ENCODE measurements at regions not wholly inside any gene's neighbourhood (a gene's known extent, or its start where the extent isn't known, plus 50 kb on each side); places are given as distances from the start of the nearest gene placed in this dataset.

DNA sequence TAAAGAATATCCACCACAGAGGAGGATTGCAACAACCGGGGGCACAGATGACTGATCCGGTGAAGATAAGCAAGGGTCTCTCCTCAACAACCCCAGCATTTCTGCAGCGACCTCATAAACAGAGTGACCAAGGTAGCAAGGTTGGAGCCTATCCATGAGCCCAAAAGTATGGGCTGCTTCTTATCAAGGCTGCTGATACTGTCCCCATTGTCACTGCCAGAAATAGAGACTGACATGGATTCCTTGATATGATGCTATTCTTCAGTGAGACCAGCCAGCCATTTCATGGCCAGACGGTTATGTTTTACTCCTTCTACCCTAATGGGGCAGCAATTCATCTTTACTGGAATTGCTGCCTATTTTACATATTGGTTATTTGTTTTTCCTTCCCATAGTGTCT, 61.9 kb upstream of the ARHGAP5 start:
- Histone ChIP-seq H3K27ac (ENCODE audit: extremely low read depth, low read depth, low read length) (no peak overlapping the region), H3K79me2 (ENCODE audit: control insufficient read depth, insufficient read depth, low read length) (no peaks in the 10 kb centered on the region), H3K4me1 (replicated peaks in 1 of 2; ENCODE audit: control insufficient read depth in 2 of 2, insufficient read depth in 2 of 2, low read length in 2 of 2) (peaks cover 0 to 11% of the 10 kb centered on the region in 2 experiments; a peak in 3 of 5 replicates), H3K9me3 (replicated peaks; ENCODE audit: control insufficient read depth, insufficient read depth, low read depth, low read length) (no peaks in the 10 kb centered on the region), H3K4me3 (no peak overlapping the region), H4K20me1 (replicated peaks; ENCODE audit: control insufficient read depth, insufficient read depth, low read length) (no peaks in the 10 kb centered on the region), H3K9me1 (ENCODE audit: control insufficient read depth, insufficient read depth, low read length) (no peaks in the 10 kb centered on the region), H2AFZ (ENCODE audit: low read depth, low read length) (no peak overlapping the region), H3K9ac (ENCODE audit: insufficient read depth in 1 of 2, low read depth in 2 of 2, low read length in 2 of 2) (no peak overlapping the region), H3K36me3 (ENCODE audit: control insufficient read depth, insufficient read depth, low read length) (no peaks in the 10 kb centered on the region), H3K27me3 (ENCODE audit: control insufficient read depth in 2 of 2, insufficient read depth in 2 of 2, low read length in 2 of 2) (no peaks in the 10 kb centered on the region), H3K4me2 (ENCODE audit: insufficient read depth, low read length) (no peak overlapping the region)
- in situ Hi-C loops (cut with MboI): no loop called here
- no TSS peak for BruUV-seq (replicated peaks)
- POLR2A ChIA-PET: no interaction called here
- DNase-seq (ENCODE audit: extremely low read depth in 1 of 4, low spot score in 3 of 4) (no peak), ATAC-seq (no peak), FAIRE-seq (no peak)
- intact Hi-C loops (cut with micrococcal nuclease): no loop called here
- CTCF ChIA-PET (ENCODE audit: low intra/inter-chr PET ratio): no interaction called here
- WGBS (ENCODE audit: insufficient coverage, low coverage, missing lambda C conversion rate): 17% methylated on average over 4 of the region's 4 CpGs
- TF ChIP-seq TAF7 (tag; IDR thresholded peaks at IDR 0.05) (no peak), SRSF3 (IDR thresholded peaks at IDR 0.05; ENCODE audit: insufficient read depth, low read length) (no peak), TRIM28 (IDR thresholded peaks at IDR 0.05) (no peak), FOS (IDR thresholded peaks at IDR 0.05; ENCODE audit: extremely low read depth, insufficient read length) (no peak), ZNF76 (CRISPR knock-in tag; IDR thresholded peaks at IDR 0.05; ENCODE audit: borderline replicate concordance) (no peak), ZNF224 (CRISPR knock-in tag; IDR thresholded peaks at IDR 0.05) (no peak), SRSF9 (IDR thresholded peaks at IDR 0.05; ENCODE audit: borderline replicate concordance, low read depth, low read length) (no peak), HNRNPLL (IDR thresholded peaks at IDR 0.05; ENCODE audit: low read depth, low read length, poor library complexity, severe bottlenecking) (no peak), DMBX1 (CRISPR knock-in tag; IDR thresholded peaks at IDR 0.05; ENCODE audit: borderline replicate concordance) (no peak), SMARCC2 (IDR thresholded peaks at IDR 0.05; ENCODE audit: low read depth) (no peak), TCF3 (CRISPR knock-in tag; IDR thresholded peaks at IDR 0.05) (no peak), ZEB2 (IDR thresholded peaks at IDR 0.05) (no peak), ZNF24 (IDR thresholded peaks at IDR 0.05) (no peak)
- TF ChIP-seq, protein P1, sequence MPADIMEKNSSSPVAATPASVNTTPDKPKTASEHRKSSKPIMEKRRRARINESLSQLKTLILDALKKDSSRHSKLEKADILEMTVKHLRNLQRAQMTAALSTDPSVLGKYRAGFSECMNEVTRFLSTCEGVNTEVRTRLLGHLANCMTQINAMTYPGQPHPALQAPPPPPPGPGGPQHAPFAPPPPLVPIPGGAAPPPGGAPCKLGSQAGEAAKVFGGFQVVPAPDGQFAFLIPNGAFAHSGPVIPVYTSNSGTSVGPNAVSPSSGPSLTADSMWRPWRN (IDR thresholded peaks at IDR 0.05; ENCODE audit: low read depth): no peak
- TF ChIP-seq, protein P2, sequence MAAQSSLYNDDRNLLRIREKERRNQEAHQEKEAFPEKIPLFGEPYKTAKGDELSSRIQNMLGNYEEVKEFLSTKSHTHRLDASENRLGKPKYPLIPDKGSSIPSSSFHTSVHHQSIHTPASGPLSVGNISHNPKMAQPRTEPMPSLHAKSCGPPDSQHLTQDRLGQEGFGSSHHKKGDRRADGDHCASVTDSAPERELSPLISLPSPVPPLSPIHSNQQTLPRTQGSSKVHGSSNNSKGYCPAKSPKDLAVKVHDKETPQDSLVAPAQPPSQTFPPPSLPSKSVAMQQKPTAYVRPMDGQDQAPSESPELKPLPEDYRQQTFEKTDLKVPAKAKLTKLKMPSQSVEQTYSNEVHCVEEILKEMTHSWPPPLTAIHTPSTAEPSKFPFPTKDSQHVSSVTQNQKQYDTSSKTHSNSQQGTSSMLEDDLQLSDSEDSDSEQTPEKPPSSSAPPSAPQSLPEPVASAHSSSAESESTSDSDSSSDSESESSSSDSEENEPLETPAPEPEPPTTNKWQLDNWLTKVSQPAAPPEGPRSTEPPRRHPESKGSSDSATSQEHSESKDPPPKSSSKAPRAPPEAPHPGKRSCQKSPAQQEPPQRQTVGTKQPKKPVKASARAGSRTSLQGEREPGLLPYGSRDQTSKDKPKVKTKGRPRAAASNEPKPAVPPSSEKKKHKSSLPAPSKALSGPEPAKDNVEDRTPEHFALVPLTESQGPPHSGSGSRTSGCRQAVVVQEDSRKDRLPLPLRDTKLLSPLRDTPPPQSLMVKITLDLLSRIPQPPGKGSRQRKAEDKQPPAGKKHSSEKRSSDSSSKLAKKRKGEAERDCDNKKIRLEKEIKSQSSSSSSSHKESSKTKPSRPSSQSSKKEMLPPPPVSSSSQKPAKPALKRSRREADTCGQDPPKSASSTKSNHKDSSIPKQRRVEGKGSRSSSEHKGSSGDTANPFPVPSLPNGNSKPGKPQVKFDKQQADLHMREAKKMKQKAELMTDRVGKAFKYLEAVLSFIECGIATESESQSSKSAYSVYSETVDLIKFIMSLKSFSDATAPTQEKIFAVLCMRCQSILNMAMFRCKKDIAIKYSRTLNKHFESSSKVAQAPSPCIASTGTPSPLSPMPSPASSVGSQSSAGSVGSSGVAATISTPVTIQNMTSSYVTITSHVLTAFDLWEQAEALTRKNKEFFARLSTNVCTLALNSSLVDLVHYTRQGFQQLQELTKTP (IDR thresholded peaks at IDR 0.05; ENCODE audit: low read depth in 1 of 2, partially characterized antibody in 2 of 2): no peak
- TF ChIP-seq, protein P3, sequence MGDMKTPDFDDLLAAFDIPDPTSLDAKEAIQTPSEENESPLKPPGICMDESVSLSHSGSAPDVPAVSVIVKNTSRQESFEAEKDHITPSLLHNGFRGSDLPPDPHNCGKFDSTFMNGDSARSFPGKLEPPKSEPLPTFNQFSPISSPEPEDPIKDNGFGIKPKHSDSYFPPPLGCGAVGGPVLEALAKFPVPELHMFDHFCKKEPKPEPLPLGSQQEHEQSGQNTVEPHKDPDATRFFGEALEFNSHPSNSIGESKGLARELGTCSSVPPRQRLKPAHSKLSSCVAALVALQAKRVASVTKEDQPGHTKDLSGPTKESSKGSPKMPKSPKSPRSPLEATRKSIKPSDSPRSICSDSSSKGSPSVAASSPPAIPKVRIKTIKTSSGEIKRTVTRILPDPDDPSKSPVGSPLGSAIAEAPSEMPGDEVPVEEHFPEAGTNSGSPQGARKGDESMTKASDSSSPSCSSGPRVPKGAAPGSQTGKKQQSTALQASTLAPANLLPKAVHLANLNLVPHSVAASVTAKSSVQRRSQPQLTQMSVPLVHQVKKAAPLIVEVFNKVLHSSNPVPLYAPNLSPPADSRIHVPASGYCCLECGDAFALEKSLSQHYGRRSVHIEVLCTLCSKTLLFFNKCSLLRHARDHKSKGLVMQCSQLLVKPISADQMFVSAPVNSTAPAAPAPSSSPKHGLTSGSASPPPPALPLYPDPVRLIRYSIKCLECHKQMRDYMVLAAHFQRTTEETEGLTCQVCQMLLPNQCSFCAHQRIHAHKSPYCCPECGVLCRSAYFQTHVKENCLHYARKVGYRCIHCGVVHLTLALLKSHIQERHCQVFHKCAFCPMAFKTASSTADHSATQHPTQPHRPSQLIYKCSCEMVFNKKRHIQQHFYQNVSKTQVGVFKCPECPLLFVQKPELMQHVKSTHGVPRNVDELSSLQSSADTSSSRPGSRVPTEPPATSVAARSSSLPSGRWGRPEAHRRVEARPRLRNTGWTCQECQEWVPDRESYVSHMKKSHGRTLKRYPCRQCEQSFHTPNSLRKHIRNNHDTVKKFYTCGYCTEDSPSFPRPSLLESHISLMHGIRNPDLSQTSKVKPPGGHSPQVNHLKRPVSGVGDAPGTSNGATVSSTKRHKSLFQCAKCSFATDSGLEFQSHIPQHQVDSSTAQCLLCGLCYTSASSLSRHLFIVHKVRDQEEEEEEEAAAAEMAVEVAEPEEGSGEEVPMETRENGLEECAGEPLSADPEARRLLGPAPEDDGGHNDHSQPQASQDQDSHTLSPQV (IDR thresholded peaks at IDR 0.05): no peak
